ENCODE measurements at regions not wholly inside any gene's neighbourhood (a gene's known extent, or its start where the extent isn't known, plus 50 kb on each side); places are given as distances from the start of the nearest gene placed in this dataset.

- Histone ChIP-seq H3K79me2 (ENCODE audit: insufficient read depth, low read length) (peaks cover 78% of the 10 kb centered on the region), H4K20me1 (ENCODE audit: insufficient read depth, low read length, poor library complexity, severe bottlenecking) (peaks cover 20% of the 10 kb centered on the region)
Observed at GRCh38 chr14:71597287-71597920, 334.8 kb upstream of the RGS6 start.

GRCh38 chr14:71597955-71598660 is 334.1 kb upstream of the RGS6 start:
- H3K4me3 ChIP-seq (ENCODE audit: low read length, poor library complexity, severe bottlenecking) = peak overlapping the region; percentile 13
- peak overlapping the region; percentile 50 for H3K4me2 ChIP-seq (ENCODE audit: low read depth, low read length, poor library complexity, severe bottlenecking)
- H3K27me3 ChIP-seq (ENCODE audit: insufficient read depth, low read length, poor library complexity, severe bottlenecking) = no peaks in the 10 kb centered on the region
- peaks cover 14% of the 10 kb centered on the region for H4K20me1 ChIP-seq (ENCODE audit: insufficient read depth, low read length, poor library complexity, severe bottlenecking)
- H3F3A ChIP-seq (ENCODE audit: low read depth) = 0 out of 2 replicates have a peak, but pooled peaks cover 4% of the 10 kb centered on the region
- H3K4me1 ChIP-seq (ENCODE audit: insufficient read depth, low read length, poor library complexity, severe bottlenecking) = peaks cover 60% of the 10 kb centered on the region
- TF ChIP-seq EZH2phosphoT487 (IDR thresholded peaks at IDR 0.05; ENCODE audit: borderline replicate concordance) (no peak), CTCF (conservative IDR thresholded peaks at IDR 0.05; ENCODE audit: low read length) (no peak)
- H3K9me2 ChIP-seq (replicated peaks; ENCODE audit: low read depth, low read length) = no peaks in the 10 kb centered on the region
- H3K36me3 ChIP-seq (ENCODE audit: insufficient read depth, low read length) = peaks cover 15% of the 10 kb centered on the region
- H2AFZ ChIP-seq (ENCODE audit: low read length) = no peak overlapping the region
- peaks cover 10% of the 10 kb centered on the region; the same call in 1 of the 2 replicates for H3K9me3 ChIP-seq (ENCODE audit: insufficient read depth, low read depth, low read length)
- peaks cover 81% of the 10 kb centered on the region for H3K79me2 ChIP-seq (ENCODE audit: insufficient read depth, low read length)
- H3K9ac ChIP-seq (ENCODE audit: low read depth, low read length, poor library complexity, severe bottlenecking) = peak overlapping the region; percentile 11

More at GRCh38 chr14:71597287-71597920, 334.8 kb upstream of the RGS6 start:
- Histone ChIP-seq H3K9ac (ENCODE audit: low read depth, low read length, poor library complexity, severe bottlenecking) (peak overlapping the region; percentile 11), H2AFZ (ENCODE audit: low read length) (no peak overlapping the region), H3K27me3 (ENCODE audit: insufficient read depth, low read length, poor library complexity, severe bottlenecking) (no peaks in the 10 kb centered on the region), H3K9me3 (ENCODE audit: insufficient read depth, low read depth, low read length) (peaks cover 10% of the 10 kb centered on the region; the same call in 1 of the 2 replicates), H3F3A (ENCODE audit: low read depth) (peaks cover 8% of the 10 kb centered on the region; the same call in 1 of the 2 replicates), H3K36me3 (ENCODE audit: insufficient read depth, low read length) (peaks cover 15% of the 10 kb centered on the region), H3K4me3 (ENCODE audit: low read length, poor library complexity, severe bottlenecking) (peak overlapping the region; percentile 13), H3K4me2 (ENCODE audit: low read depth, low read length, poor library complexity, severe bottlenecking) (peak overlapping the region; percentile 50), H3K9me2 (replicated peaks; ENCODE audit: low read depth, low read length) (no peaks in the 10 kb centered on the region), H3K4me1 (ENCODE audit: insufficient read depth, low read length, poor library complexity, severe bottlenecking) (peaks cover 62% of the 10 kb centered on the region)
- TF ChIP-seq EZH2phosphoT487 (IDR thresholded peaks at IDR 0.05; ENCODE audit: borderline replicate concordance) (no peak), CTCF (conservative IDR thresholded peaks at IDR 0.05; ENCODE audit: low read length) (no peak)

DNA sequence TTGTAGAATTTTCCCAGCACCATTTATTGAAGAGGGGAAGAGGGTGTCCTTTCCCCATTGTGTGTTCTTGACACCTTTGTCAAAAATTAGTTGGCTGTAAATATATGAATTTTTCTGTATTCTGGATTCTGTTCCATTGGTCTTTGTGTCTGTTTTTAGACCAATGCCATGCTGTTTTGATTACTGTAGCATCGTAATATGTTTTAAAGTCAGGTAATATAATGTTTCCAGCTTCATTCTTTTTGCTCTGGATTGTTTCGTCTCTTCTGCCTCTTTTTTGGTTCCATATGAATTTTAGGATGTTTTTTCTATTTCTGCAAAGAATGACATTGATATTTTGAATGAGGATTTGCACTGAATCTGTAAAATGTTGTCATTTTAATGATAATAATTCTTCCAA is 331.9 kb upstream of the RGS6 start:
- no peak overlapping the region for H3K4me3 ChIP-seq (ENCODE audit: low read length, poor library complexity, severe bottlenecking)
- H3K36me3 ChIP-seq (ENCODE audit: insufficient read depth, low read length) = peaks cover 23% of the 10 kb centered on the region
- no peak overlapping the region for H3K4me2 ChIP-seq (ENCODE audit: low read depth, low read length, poor library complexity, severe bottlenecking)
- peaks cover 84% of the 10 kb centered on the region for H3K79me2 ChIP-seq (ENCODE audit: insufficient read depth, low read length)
- H3K27me3 ChIP-seq (ENCODE audit: insufficient read depth, low read length, poor library complexity, severe bottlenecking) = no peaks in the 10 kb centered on the region
- H3K9ac ChIP-seq (ENCODE audit: low read depth, low read length, poor library complexity, severe bottlenecking) = no peak overlapping the region
- H3F3A ChIP-seq (ENCODE audit: low read depth) = 0 out of 2 replicates have a peak, but pooled peaks cover 4% of the 10 kb centered on the region
- peaks cover 1% of the 10 kb centered on the region for H4K20me1 ChIP-seq (ENCODE audit: insufficient read depth, low read length, poor library complexity, severe bottlenecking)
- TF ChIP-seq CTCF (conservative IDR thresholded peaks at IDR 0.05; ENCODE audit: low read length) = no peak
- no peak for TF ChIP-seq EZH2phosphoT487 (IDR thresholded peaks at IDR 0.05; ENCODE audit: borderline replicate concordance)
- H3K4me1 ChIP-seq (ENCODE audit: insufficient read depth, low read length, poor library complexity, severe bottlenecking) = peaks cover 42% of the 10 kb centered on the region
- no peaks in the 10 kb centered on the region for H3K9me2 ChIP-seq (replicated peaks; ENCODE audit: low read depth, low read length)
- no peak overlapping the region for H2AFZ ChIP-seq (ENCODE audit: low read length)
- peaks cover 15% of the 10 kb centered on the region for H3K9me3 ChIP-seq (ENCODE audit: insufficient read depth, low read depth, low read length)

Measured in Loucy (cell line).